Keratinocyte (primary cell): ENCODE measurements at regions not wholly inside any gene's neighbourhood (a gene's known extent, or its start where the extent isn't known, plus 50 kb on each side); places are given as distances from the start of the nearest gene placed in this dataset.

ENCODE experiments used
- EZH2 ChIP-seq: IDR thresholded peaks from one replicate; pipeline ENCODE4 v1.6.1; 2012; ENCODE audit warnings: inconsistent platforms, mild to moderate bottlenecking, low read length, moderate library complexity
- TF ChIP-seq, protein P1 (sequence below), 3 experiments: IDR thresholded peaks in 1 of 3; conservative IDR thresholded peaks in 1 of 3; optimal IDR thresholded peaks in 1 of 3; 2 replicates in 2 of 3; 3 replicates in 1 of 3; pipeline versions ENCODE3 to v1.5.1; 2011; ENCODE audit warnings: low read length in 3 of 3, mild to moderate bottlenecking in 3 of 3, moderate library complexity in 2 of 3, control low read depth in 1 of 3, inconsistent platforms in 1 of 3; ENCODE audit not compliant: insufficient read depth in 2 of 3; ENCODE audit errors: extremely low read depth in 1 of 3

DNA sequence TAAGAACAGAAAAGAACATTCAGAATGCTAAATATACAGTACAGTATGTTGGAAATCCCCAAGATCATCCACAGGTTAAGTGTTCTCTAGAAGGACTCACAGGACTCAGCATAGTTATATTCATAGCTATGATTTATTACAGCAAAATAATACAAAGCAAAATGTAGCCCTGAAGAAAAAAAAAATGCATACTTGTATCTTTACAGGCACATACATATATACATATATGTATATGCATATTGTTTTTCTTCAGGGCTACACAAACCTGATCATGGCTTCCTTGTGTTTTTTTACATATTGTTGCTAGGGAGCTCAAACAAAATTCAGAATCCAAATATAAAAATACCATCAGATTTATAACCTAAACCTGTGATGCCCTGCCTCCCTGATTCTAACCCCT lies 78.5 kb downstream of the TUBA3C start:
- TF ChIP-seq, protein P1, sequence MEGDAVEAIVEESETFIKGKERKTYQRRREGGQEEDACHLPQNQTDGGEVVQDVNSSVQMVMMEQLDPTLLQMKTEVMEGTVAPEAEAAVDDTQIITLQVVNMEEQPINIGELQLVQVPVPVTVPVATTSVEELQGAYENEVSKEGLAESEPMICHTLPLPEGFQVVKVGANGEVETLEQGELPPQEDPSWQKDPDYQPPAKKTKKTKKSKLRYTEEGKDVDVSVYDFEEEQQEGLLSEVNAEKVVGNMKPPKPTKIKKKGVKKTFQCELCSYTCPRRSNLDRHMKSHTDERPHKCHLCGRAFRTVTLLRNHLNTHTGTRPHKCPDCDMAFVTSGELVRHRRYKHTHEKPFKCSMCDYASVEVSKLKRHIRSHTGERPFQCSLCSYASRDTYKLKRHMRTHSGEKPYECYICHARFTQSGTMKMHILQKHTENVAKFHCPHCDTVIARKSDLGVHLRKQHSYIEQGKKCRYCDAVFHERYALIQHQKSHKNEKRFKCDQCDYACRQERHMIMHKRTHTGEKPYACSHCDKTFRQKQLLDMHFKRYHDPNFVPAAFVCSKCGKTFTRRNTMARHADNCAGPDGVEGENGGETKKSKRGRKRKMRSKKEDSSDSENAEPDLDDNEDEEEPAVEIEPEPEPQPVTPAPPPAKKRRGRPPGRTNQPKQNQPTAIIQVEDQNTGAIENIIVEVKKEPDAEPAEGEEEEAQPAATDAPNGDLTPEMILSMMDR (optimal IDR thresholded peaks at IDR 0.05 in 1 of 3, IDR thresholded peaks at IDR 0.05 in 1 of 3, conservative IDR thresholded peaks at IDR 0.05 in 1 of 3; ENCODE audit: extremely low read depth in 1 of 3, insufficient read depth in 2 of 3, low read length in 3 of 3): no peak
- no peak for TF ChIP-seq EZH2
